Omental fat pad (tissue), 3 donors: ENCODE measurements at regions not wholly inside any gene's neighbourhood (a gene's known extent, or its start where the extent isn't known, plus 50 kb on each side); places are given as distances from the start of the nearest gene placed in this dataset.

Experiments used
- ATAC-seq: fragments of 150-250 bp; one replicate; pipeline ENCODE4 v1.9.1; 2016; ENCODE audit warnings: mild to moderate bottlenecking, moderate library complexity; ENCODE audit not compliant: low FRiP score
- DNase-seq: peaks from one replicate; pipeline ENCODE4 v3.0.0-alpha.2; 2019; ENCODE audit warnings: low spot score
- CTCF ChIP-seq, 3 donors: fragments of 450-650 bp; IDR thresholded peaks; one replicate each; pipeline ENCODE4 v1.5.1; 2016 to 2017; ENCODE audit warnings: antibody characterized with exemption in 3 of 3, mild to moderate bottlenecking in 3 of 3, moderate library complexity in 2 of 3

GRCh38 chr3:78201091-78201490 lies 1161.2 kb downstream of the ROBO2 start:
- ATAC-seq: no peak
- no peak for TF ChIP-seq CTCF (IDR thresholded peaks at IDR 0.05)
- DNase-seq: no peak

GRCh38 chr3:78204977-78205376 lies 1165.1 kb downstream of the ROBO2 start:
- no peak for TF ChIP-seq CTCF (IDR thresholded peaks at IDR 0.05)
- DNase-seq (no peak), ATAC-seq (no peak)

- TF ChIP-seq CTCF (IDR thresholded peaks at IDR 0.05): no peak
- DNase-seq: no peak
- no peak for ATAC-seq
These were observed 1181.4 kb downstream of the ROBO2 start for GRCh38 chr3:78221300-78221699.

GRCh38 chr3:78221796-78222195 lies 1181.9 kb downstream of the ROBO2 start:
- ATAC-seq (no peak), DNase-seq (no peak)
- TF ChIP-seq CTCF (IDR thresholded peaks at IDR 0.05): no peak

GRCh38 chr3:78235841-78236240 lies 1195.9 kb downstream of the ROBO2 start:
- DNase-seq (no peak), ATAC-seq (no peak)
- no peak for TF ChIP-seq CTCF (IDR thresholded peaks at IDR 0.05)

- no peak for TF ChIP-seq CTCF (IDR thresholded peaks at IDR 0.05)
- no peak for DNase-seq
- ATAC-seq: no peak
These were observed 1198.9 kb downstream of the ROBO2 start for GRCh38 chr3:78238811-78239210.

- no peak for TF ChIP-seq CTCF (IDR thresholded peaks at IDR 0.05)
- no peak for DNase-seq
- no peak for ATAC-seq
These were observed 1202.8 kb downstream of the ROBO2 start for GRCh38 chr3:78242724-78243123.
